Adrenal gland (tissue), 5 donors: ENCODE measurements at regions not wholly inside any gene's neighbourhood (a gene's known extent, or its start where the extent isn't known, plus 50 kb on each side); places are given as distances from the start of the nearest gene placed in this dataset.

Experiments
- CTCF ChIP-seq, 6 experiments: fragments of 450-650 bp in 4 of 6; fragments of 200-600 bp in 2 of 6; sonication (generic) in 1 of 6; IDR thresholded peaks; 1 replicate in 5 of 6; 2 replicates in 1 of 6; pipeline versions ENCODE4 v1.5.1 to v1.8.0; 2016 to 2021; ENCODE audit warnings: antibody characterized with exemption in 6 of 6, mild to moderate bottlenecking in 2 of 6, moderate library complexity in 1 of 6
- POLR2A ChIP-seq, 2 donors: fragments of 450-650 bp; IDR thresholded peaks; one replicate each; pipeline ENCODE4 v1.6.1; 2017; ENCODE audit warnings: antibody characterized with exemption in 2 of 2, mild to moderate bottlenecking in 2 of 2, moderate library complexity in 1 of 2
- donor health status: DM: no; HTN: no; CAD: no.

- TF ChIP-seq CTCF (IDR thresholded peaks at IDR 0.05) (no peak), POLR2A (IDR thresholded peaks at IDR 0.05) (no peak)
Observed at GRCh38 chr16:73232555-73233328, 184.8 kb upstream of the ZFHX3 start.
